ENCODE measurements at regions not wholly inside any gene's neighbourhood (a gene's known extent, or its start where the extent isn't known, plus 50 kb on each side); places are given as distances from the start of the nearest gene placed in this dataset.

DNA sequence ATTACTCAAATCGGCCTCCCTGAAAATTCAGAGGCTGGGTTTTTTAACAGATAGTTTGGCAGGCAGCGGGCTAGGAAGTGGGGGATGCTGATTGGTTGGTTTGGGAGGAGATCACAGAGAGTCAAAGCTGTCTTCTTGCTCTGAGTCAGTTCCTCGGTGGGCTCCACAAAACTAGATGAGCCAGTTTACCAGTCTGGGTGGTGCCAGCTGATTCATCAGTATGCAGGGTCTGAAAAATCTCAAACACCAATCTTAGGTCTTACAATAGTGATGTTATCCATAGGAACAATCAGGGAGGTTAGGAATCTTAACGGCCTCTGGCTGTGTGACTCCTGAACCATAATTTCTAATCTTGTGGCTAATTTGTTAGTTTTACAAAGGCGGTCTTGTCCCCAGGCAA, 190.7 kb downstream of the C6orf118 start:
- no peak overlapping the region for H3K23ac ChIP-seq (ENCODE audit: low read depth, low read length)
- no peak overlapping the region for H2BK120ac ChIP-seq (ENCODE audit: low read depth, low read length)
- no peak overlapping the region for H3K18ac ChIP-seq (ENCODE audit: low read depth, low read length)
- H3K9me3 ChIP-seq (ENCODE audit: control insufficient read depth, insufficient read depth, low read length) = peaks cover 10% of the 10 kb centered on the region
- H3K79me1 ChIP-seq (ENCODE audit: low read depth in 1 of 2, low read length in 2 of 2) = no peaks in the 10 kb centered on the region
- no peak for TF ChIP-seq BHLHE40 (IDR thresholded peaks at IDR 0.05; ENCODE audit: low read depth, low read length)
- no peak for TF ChIP-seq POLR2A (IDR thresholded peaks at IDR 0.05; ENCODE audit: low read depth, low read length)
- no peak for TF ChIP-seq MAZ (IDR thresholded peaks at IDR 0.05; ENCODE audit: borderline replicate concordance, low read depth, low read length)
- TF ChIP-seq NFE2L2 (IDR thresholded peaks at IDR 0.05; ENCODE audit: low read depth, low read length) = no peak
- no peak for TF ChIP-seq CEBPB (IDR thresholded peaks at IDR 0.05; ENCODE audit: low read depth, low read length)
- no peak for TF ChIP-seq RFX5 (IDR thresholded peaks at IDR 0.05; ENCODE audit: low read depth, low read length)
- TF ChIP-seq RAD21 (IDR thresholded peaks at IDR 0.05; ENCODE audit: low read length) = no peak
- no peak for TF ChIP-seq CHD1 (IDR thresholded peaks at IDR 0.05; ENCODE audit: low read depth, low read length)
- TF ChIP-seq, protein P1, sequence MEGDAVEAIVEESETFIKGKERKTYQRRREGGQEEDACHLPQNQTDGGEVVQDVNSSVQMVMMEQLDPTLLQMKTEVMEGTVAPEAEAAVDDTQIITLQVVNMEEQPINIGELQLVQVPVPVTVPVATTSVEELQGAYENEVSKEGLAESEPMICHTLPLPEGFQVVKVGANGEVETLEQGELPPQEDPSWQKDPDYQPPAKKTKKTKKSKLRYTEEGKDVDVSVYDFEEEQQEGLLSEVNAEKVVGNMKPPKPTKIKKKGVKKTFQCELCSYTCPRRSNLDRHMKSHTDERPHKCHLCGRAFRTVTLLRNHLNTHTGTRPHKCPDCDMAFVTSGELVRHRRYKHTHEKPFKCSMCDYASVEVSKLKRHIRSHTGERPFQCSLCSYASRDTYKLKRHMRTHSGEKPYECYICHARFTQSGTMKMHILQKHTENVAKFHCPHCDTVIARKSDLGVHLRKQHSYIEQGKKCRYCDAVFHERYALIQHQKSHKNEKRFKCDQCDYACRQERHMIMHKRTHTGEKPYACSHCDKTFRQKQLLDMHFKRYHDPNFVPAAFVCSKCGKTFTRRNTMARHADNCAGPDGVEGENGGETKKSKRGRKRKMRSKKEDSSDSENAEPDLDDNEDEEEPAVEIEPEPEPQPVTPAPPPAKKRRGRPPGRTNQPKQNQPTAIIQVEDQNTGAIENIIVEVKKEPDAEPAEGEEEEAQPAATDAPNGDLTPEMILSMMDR (conservative IDR thresholded peaks at IDR 0.05; ENCODE audit: low read depth, low read length) = no peak
- TF ChIP-seq FOS (IDR thresholded peaks at IDR 0.05; ENCODE audit: low read depth, low read length) = no peak
- TF ChIP-seq, protein P2, sequence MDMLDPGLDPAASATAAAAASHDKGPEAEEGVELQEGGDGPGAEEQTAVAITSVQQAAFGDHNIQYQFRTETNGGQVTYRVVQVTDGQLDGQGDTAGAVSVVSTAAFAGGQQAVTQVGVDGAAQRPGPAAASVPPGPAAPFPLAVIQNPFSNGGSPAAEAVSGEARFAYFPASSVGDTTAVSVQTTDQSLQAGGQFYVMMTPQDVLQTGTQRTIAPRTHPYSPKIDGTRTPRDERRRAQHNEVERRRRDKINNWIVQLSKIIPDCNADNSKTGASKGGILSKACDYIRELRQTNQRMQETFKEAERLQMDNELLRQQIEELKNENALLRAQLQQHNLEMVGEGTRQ (IDR thresholded peaks at IDR 0.05; ENCODE audit: low read depth, low read length) = no peak
- TF ChIP-seq, protein P3, sequence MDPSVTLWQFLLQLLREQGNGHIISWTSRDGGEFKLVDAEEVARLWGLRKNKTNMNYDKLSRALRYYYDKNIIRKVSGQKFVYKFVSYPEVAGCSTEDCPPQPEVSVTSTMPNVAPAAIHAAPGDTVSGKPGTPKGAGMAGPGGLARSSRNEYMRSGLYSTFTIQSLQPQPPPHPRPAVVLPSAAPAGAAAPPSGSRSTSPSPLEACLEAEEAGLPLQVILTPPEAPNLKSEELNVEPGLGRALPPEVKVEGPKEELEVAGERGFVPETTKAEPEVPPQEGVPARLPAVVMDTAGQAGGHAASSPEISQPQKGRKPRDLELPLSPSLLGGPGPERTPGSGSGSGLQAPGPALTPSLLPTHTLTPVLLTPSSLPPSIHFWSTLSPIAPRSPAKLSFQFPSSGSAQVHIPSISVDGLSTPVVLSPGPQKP (IDR thresholded peaks at IDR 0.05; ENCODE audit: borderline replicate concordance, low read depth, low read length) = no peak
- no peak for TF ChIP-seq MAFK (IDR thresholded peaks at IDR 0.05; ENCODE audit: low read depth, low read length)
- no peak for TF ChIP-seq RCOR1 (IDR thresholded peaks at IDR 0.05; ENCODE audit: insufficient replicate concordance, low read length)
- TF ChIP-seq SMC3 (IDR thresholded peaks at IDR 0.05; ENCODE audit: low read depth, low read length) = no peak
- TF ChIP-seq MXI1 (IDR thresholded peaks at IDR 0.05; ENCODE audit: borderline replicate concordance, low read depth, low read length) = no peak
- H2BK5ac ChIP-seq (ENCODE audit: low read depth, low read length, poor library complexity, severe bottlenecking) = no peak overlapping the region
- no peak overlapping the region for H3K4ac ChIP-seq (ENCODE audit: low read depth, low read length)
- no peaks in the 10 kb centered on the region for H4K20me1 ChIP-seq (ENCODE audit: insufficient read depth, low read length)
- no TSS peak for BruUV-seq (replicated peaks)
- no peak overlapping the region for H4K91ac ChIP-seq (ENCODE audit: insufficient read depth, low read depth, low read length)
- no peaks in the 10 kb centered on the region for H3K36me3 ChIP-seq (ENCODE audit: control insufficient read depth, insufficient read depth, low read length)
- H2AFZ ChIP-seq (replicated peaks; ENCODE audit: low read length, poor library complexity) = no peak overlapping the region
- no peak overlapping the region for H4K8ac ChIP-seq (ENCODE audit: low read depth in 2 of 2, low read length in 2 of 2)
- no peak overlapping the region for H4K5ac ChIP-seq (ENCODE audit: low read depth, low read length)
- H2AK5ac ChIP-seq (ENCODE audit: low read depth, low read length) = no peak overlapping the region
- no peak overlapping the region for H3K9ac ChIP-seq (ENCODE audit: low read depth, low read length)
- no peak overlapping the region for H2BK15ac ChIP-seq (ENCODE audit: low read depth, low read length)
- ATAC-seq (ENCODE audit: low read depth) (no peak), DNase-seq (no peak)
- H2AK9ac ChIP-seq (replicated peaks; ENCODE audit: low read depth, low read length, poor library complexity) = no peak overlapping the region
- intact Hi-C loops (cut with micrococcal nuclease) = no loop called here
- no peak overlapping the region for H3K14ac ChIP-seq (replicated peaks; ENCODE audit: low read depth, low read length)
- H3K4me3 ChIP-seq (ENCODE audit: insufficient read depth, low read depth, low read length) = no peak overlapping the region
- no peak overlapping the region for H2BK20ac ChIP-seq (ENCODE audit: low read depth, low read length)
- no peak overlapping the region for H3K4me2 ChIP-seq (ENCODE audit: low read depth, low read length)
- no peaks in the 10 kb centered on the region for H3K9me1 ChIP-seq (ENCODE audit: insufficient read depth, low read length)
- CTCF ChIA-PET = no interaction called here
- in situ Hi-C loops (cut with MboI; ENCODE audit: low sequenced_read_pairs) = no loop called here
- no peak overlapping the region for H3K27ac ChIP-seq (ENCODE audit: insufficient read depth, low read length)
- POLR2A ChIA-PET (ENCODE audit: unreplicated experiment) = no interaction called here
- no peaks in the 10 kb centered on the region for H3K27me3 ChIP-seq (ENCODE audit: control insufficient read depth, insufficient read depth, low read length)
- dilution Hi-C loops (cut with HindIII; ENCODE audit: low sequenced_read_pairs, unreplicated experiment) = no loop called here
- H3K4me1 ChIP-seq (ENCODE audit: control insufficient read depth, insufficient read depth, low read length) = no peaks in the 10 kb centered on the region
- WGBS, 2 experiments (ENCODE audit: extremely low coverage in 2 of 2, insufficient read length in 1 of 2) = no CpG with 5 or more reads among the region's 5 CpGs
- H3K56ac ChIP-seq (ENCODE audit: extremely low read depth, insufficient read depth, low read length) = no peak overlapping the region

Measured in IMR-90 (cell line).